ENCODE measurements at regions not wholly inside any gene's neighbourhood (a gene's known extent, or its start where the extent isn't known, plus 50 kb on each side); places are given as distances from the start of the nearest gene placed in this dataset.

DNA sequence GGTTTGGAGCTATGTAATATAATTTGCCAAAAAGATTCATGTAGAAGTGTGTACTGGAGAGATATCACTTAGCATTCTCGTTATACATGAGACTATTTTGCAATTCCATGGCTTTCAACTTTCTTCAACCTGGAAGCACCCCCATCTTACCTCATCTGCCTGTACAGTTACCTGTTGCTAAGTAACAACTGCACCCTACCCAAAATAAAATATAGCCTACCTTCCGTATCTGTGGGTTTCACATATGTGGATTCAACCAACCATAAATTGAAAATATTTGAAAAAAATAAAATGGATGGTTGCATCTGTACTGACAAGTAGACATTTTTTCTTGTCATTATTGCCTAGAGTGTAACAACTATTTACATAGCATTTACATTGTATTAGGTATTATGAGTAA, 278.3 kb downstream of the PPP1R2C start:
- TF ChIP-seq, protein P1, sequence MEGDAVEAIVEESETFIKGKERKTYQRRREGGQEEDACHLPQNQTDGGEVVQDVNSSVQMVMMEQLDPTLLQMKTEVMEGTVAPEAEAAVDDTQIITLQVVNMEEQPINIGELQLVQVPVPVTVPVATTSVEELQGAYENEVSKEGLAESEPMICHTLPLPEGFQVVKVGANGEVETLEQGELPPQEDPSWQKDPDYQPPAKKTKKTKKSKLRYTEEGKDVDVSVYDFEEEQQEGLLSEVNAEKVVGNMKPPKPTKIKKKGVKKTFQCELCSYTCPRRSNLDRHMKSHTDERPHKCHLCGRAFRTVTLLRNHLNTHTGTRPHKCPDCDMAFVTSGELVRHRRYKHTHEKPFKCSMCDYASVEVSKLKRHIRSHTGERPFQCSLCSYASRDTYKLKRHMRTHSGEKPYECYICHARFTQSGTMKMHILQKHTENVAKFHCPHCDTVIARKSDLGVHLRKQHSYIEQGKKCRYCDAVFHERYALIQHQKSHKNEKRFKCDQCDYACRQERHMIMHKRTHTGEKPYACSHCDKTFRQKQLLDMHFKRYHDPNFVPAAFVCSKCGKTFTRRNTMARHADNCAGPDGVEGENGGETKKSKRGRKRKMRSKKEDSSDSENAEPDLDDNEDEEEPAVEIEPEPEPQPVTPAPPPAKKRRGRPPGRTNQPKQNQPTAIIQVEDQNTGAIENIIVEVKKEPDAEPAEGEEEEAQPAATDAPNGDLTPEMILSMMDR (IDR thresholded peaks at IDR 0.05): no peak
- TF ChIP-seq POLR2A (IDR thresholded peaks at IDR 0.05) (no peak), POLR2AphosphoS5 (IDR thresholded peaks at IDR 0.05) (no peak), EP300 (IDR thresholded peaks at IDR 0.05) (no peak)

Measured in gastroesophageal sphincter (tissue), 3 donors.